H9 (cell line): ENCODE measurements at regions not wholly inside any gene's neighbourhood (a gene's known extent, or its start where the extent isn't known, plus 50 kb on each side); places are given as distances from the start of the nearest gene placed in this dataset.

ENCODE experiments used
- DNase-seq: peaks from one replicate; pipeline ENCODE4 v3.0.0-alpha.2; 2017
- H2AFZ ChIP-seq: one replicate; pipeline ENCODE4 v1.6.1; 2013; ENCODE audit warnings: mild to moderate bottlenecking, low read length, control low read depth, moderate library complexity
- H2AK5ac ChIP-seq: 2 replicates; pipeline ENCODE4 v1.6.1; 2013; ENCODE audit warnings: low read length, control low read depth, mixed read lengths; ENCODE audit not compliant: insufficient read length
- H2BK120ac ChIP-seq: one replicate; pipeline ENCODE4 v1.6.1; 2013; ENCODE audit warnings: low read depth, mild to moderate bottlenecking, low read length, control low read depth, inconsistent platforms; ENCODE audit not compliant: poor library complexity, severe bottlenecking
- H2BK12ac ChIP-seq: 2 replicates; pipeline ENCODE4 v1.6.1; 2013; ENCODE audit warnings: low read length, control low read depth, mixed read lengths, low read depth; ENCODE audit not compliant: insufficient read length
- H2BK15ac ChIP-seq: 2 replicates; pipeline ENCODE4 v1.6.1; 2013; ENCODE audit warnings: low read depth, low read length, control low read depth
- H2BK20ac ChIP-seq: one replicate; pipeline ENCODE4 v1.6.1; 2013; ENCODE audit warnings: low read depth, mild to moderate bottlenecking, low read length, control low read depth, inconsistent platforms; ENCODE audit not compliant: poor library complexity, severe bottlenecking
- H2BK5ac ChIP-seq: 2 replicates; pipeline ENCODE4 v1.6.1; 2013; ENCODE audit warnings: low read length, control low read depth, mixed read lengths; ENCODE audit not compliant: insufficient read length
- H3K14ac ChIP-seq: 2 replicates; pipeline ENCODE4 v1.6.1; 2013; ENCODE audit warnings: low read length, control low read depth; ENCODE audit not compliant: insufficient read depth
- H3K18ac ChIP-seq: 2 replicates; pipeline ENCODE4 v1.6.1; 2013; ENCODE audit warnings: low read depth, mild to moderate bottlenecking, mixed read lengths, low read length, control low read depth; ENCODE audit not compliant: insufficient read length
- H3K23ac ChIP-seq: 2 replicates; pipeline ENCODE4 v1.6.1; 2013; ENCODE audit warnings: low read length, control low read depth, mixed read lengths, low read depth; ENCODE audit not compliant: insufficient read length
- H3K23me2 ChIP-seq: 2 replicates; pipeline ENCODE4 v1.6.1; 2013; ENCODE audit warnings: low read depth, mild to moderate bottlenecking, mixed read lengths, low read length, control low read depth; ENCODE audit not compliant: insufficient read length, poor library complexity, severe bottlenecking
- H3K27ac ChIP-seq: 2 replicates; pipeline ENCODE4 v1.5.1; 2013; ENCODE audit warnings: low read length, control low read depth, mixed read lengths, low read depth; ENCODE audit not compliant: insufficient read length
- H3K27me3 ChIP-seq: 2 replicates; pipeline ENCODE4 v1.6.1; 2013; ENCODE audit warnings: low read length, control low read depth, inconsistent platforms; ENCODE audit not compliant: insufficient read depth
- H3K4ac ChIP-seq: 2 replicates; pipeline ENCODE4 v1.6.1; 2013; ENCODE audit warnings: low read depth, mild to moderate bottlenecking, control low read depth, inconsistent platforms, low read length, moderate library complexity
- H3K4me1 ChIP-seq: 2 replicates; pipeline ENCODE4 v1.6.1; 2013; ENCODE audit warnings: low read length, control low read depth, inconsistent platforms; ENCODE audit not compliant: insufficient read depth
- H3K4me2 ChIP-seq: 2 replicates; pipeline ENCODE4 v1.6.1; 2013; ENCODE audit warnings: low read length, control low read depth, mixed read lengths; ENCODE audit not compliant: insufficient read length, insufficient read depth
- H3K56ac ChIP-seq: 2 replicates; pipeline ENCODE4 v1.6.1; 2013; ENCODE audit warnings: low read depth, mild to moderate bottlenecking, mixed read lengths, low read length, control low read depth; ENCODE audit not compliant: insufficient read length
- H3K79me1 ChIP-seq: 2 replicates; pipeline ENCODE4 v1.6.1; 2013; ENCODE audit warnings: low read depth, mild to moderate bottlenecking, moderate library complexity, low read length, control low read depth, inconsistent platforms; ENCODE audit not compliant: insufficient read depth, poor library complexity, severe bottlenecking
- H3K79me2 ChIP-seq: 2 replicates; pipeline ENCODE4 v1.6.1; 2013; ENCODE audit warnings: low read length, control low read depth, inconsistent platforms; ENCODE audit not compliant: insufficient read depth
- H3K9ac ChIP-seq: 2 replicates; pipeline ENCODE4 v1.6.1; 2013; ENCODE audit warnings: low read length, control low read depth, mixed read lengths; ENCODE audit not compliant: insufficient read length; ENCODE audit errors: extremely low read depth
- H3K9me3 ChIP-seq: one replicate; pipeline ENCODE4 v1.6.1; 2013; ENCODE audit warnings: low read depth, low read length, inconsistent platforms; ENCODE audit not compliant: control insufficient read depth
- H3T11ph ChIP-seq: one replicate; pipeline ENCODE4 v1.6.1; 2013; ENCODE audit warnings: mild to moderate bottlenecking, low read length, control low read depth, inconsistent platforms
- H4K20me1 ChIP-seq: one replicate; pipeline ENCODE4 v1.6.1; 2013; ENCODE audit not compliant: control insufficient read depth, insufficient read length, insufficient read depth
- H4K5ac ChIP-seq: 2 replicates; pipeline ENCODE4 v1.6.1; 2013; ENCODE audit warnings: low read depth, mild to moderate bottlenecking, mixed read lengths, low read length, control low read depth; ENCODE audit not compliant: insufficient read length
- H4K8ac ChIP-seq: replicated peaks from 2 replicates; pipeline ENCODE4 v1.6.1; 2013; ENCODE audit warnings: low read length, control low read depth, mixed read lengths, low read depth; ENCODE audit not compliant: insufficient read length
- H4K91ac ChIP-seq: 2 replicates; pipeline ENCODE4 v1.6.1; 2013; ENCODE audit warnings: low read depth, mild to moderate bottlenecking, moderate library complexity, mixed read lengths, low read length, control low read depth; ENCODE audit not compliant: insufficient read length
- H3K27ac Mint-ChIP-seq, 3 experiments: 2 replicates in 2 of 3; 3 replicates in 1 of 3; pipeline ENCODE4 v1.8.0; 2020 to 2021; ENCODE audit warnings: mixed read lengths in 3 of 3, mild to moderate bottlenecking in 1 of 3, moderate library complexity in 1 of 3
- H3K27me3 Mint-ChIP-seq: 2 replicates; pipeline ENCODE4 v1.8.0; 2021; ENCODE audit warnings: low read depth, mild to moderate bottlenecking, moderate library complexity, mixed read lengths
- H3K36me3 Mint-ChIP-seq, 3 experiments: 2 replicates in 2 of 3; 3 replicates in 1 of 3; pipeline ENCODE4 v1.8.0; 2020 to 2021; ENCODE audit warnings: low read depth in 3 of 3, mixed read lengths in 3 of 3; ENCODE audit not compliant: insufficient read depth in 1 of 3
- H3K4me1 Mint-ChIP-seq, 2 experiments: 2 replicates each; pipeline ENCODE4 v1.8.0; 2020; ENCODE audit warnings: mixed read lengths in 2 of 2
- H3K4me3 Mint-ChIP-seq, 2 experiments: 2 replicates in 1 of 2; 3 replicates in 1 of 2; pipeline ENCODE4 v1.8.0; 2020 to 2021; ENCODE audit warnings: mild to moderate bottlenecking in 2 of 2, mixed read lengths in 2 of 2, moderate library complexity in 1 of 2
- H3K9me3 Mint-ChIP-seq, 2 experiments: 2 replicates in 1 of 2; 3 replicates in 1 of 2; pipeline ENCODE4 v1.8.0; 2020; ENCODE audit warnings: mild to moderate bottlenecking in 2 of 2, mixed read lengths in 2 of 2, moderate library complexity in 1 of 2
- CTCF ChIP-seq: fragments of 200-600 bp; sonication (generic); conservative IDR thresholded peaks from 3 replicates; pipeline ENCODE4 v1.8.0; 2021; ENCODE audit warnings: antibody characterized with exemption, mild to moderate bottlenecking
- WGBS: extraction: QIAGEN DNeasy Blood & Tissue Kit; methylation state at CpG from one replicate; pipeline ENCODE4 v1.1.7; 2013; ENCODE audit warnings: missing lambda C conversion rate, low lambda C conversion rate, mixed read lengths; ENCODE audit not compliant: insufficient read length; ENCODE audit errors: extremely low coverage; 5-methylcytosine and 5-hydroxymethylcytosine counted together

DNA sequence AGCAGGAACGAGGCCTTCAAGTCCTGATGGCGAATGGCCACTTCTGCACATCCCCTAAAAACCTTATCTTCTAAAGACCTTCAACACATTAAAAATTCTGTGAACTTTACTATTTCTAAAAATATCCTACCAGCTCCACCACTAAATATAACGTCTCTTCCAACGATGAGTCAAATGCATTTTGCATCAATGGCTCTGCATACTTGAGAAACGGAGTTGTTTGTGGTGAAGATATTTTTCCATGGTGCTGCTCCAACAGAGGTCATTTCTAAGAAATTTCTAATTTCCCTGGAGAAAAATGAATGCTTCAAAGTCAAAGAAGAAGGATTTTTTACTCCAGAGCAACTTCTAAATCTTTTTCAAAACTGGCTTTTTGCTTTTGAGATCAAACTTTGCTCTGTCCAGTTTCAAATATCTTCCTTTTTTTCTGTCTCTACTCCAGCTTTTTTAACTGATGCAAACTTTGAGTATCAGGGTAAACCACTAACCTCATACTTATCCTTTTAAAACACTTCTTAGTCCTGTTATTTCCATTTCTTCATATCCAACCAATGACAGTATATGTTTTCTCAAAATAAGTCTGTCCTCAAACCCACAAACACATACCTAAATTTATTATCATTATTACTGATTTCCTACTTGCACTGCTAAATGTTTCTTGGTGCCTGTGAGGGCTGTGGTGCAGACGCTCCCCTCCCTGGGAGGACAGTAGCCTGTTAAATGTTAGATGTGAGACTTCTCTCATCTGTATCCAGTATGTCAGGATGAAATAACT lies 258.1 kb downstream of the KLF6 start:
- Mint-ChIP-seq H3K9me3 (no peaks in the 10 kb centered on the region; a peak in 1 of 5 replicates), H3K4me3 (no peak overlapping the region), H3K27ac (no peak overlapping the region), H3K4me1 (0 out of 4 replicates have a peak, but pooled peaks cover 0 to 3% of the 10 kb centered on the region in 2 experiments), H3K27me3 (no peaks in the 10 kb centered on the region), H3K36me3 (no peaks in the 10 kb centered on the region; a peak in 1 of 7 replicates)
- no peak overlapping the region for H3K4ac ChIP-seq
- no peak overlapping the region for H3K23ac ChIP-seq
- H3K9me3 ChIP-seq, result no peaks in the 10 kb centered on the region
- TF ChIP-seq CTCF, result no peak
- H3K14ac ChIP-seq, result no peak overlapping the region
- H3K27me3 ChIP-seq, result no peaks in the 10 kb centered on the region
- no peak overlapping the region for H3K9ac ChIP-seq
- no peak overlapping the region for H2BK20ac ChIP-seq
- H3T11ph ChIP-seq, result no peak overlapping the region
- no peak overlapping the region for H2BK12ac ChIP-seq
- no peak overlapping the region for H3K18ac ChIP-seq
- H2BK15ac ChIP-seq, result no peak overlapping the region
- no peak overlapping the region for H3K56ac ChIP-seq
- H4K20me1 ChIP-seq, result no peaks in the 10 kb centered on the region
- no peaks in the 10 kb centered on the region for H3K79me2 ChIP-seq
- H2AFZ ChIP-seq, result no peak overlapping the region
- no peak overlapping the region for H3K4me2 ChIP-seq
- H4K8ac ChIP-seq, result no peak overlapping the region
- no peak overlapping the region for H4K5ac ChIP-seq
- WGBS, result no CpG with 5 or more reads among the region's 6 CpGs
- peaks cover 3% of the 10 kb centered on the region for H3K23me2 ChIP-seq
- H3K79me1 ChIP-seq, result no peaks in the 10 kb centered on the region
- no peak overlapping the region for H4K91ac ChIP-seq
- H2AK5ac ChIP-seq, result no peak overlapping the region
- H2BK5ac ChIP-seq, result no peak overlapping the region
- DNase-seq, result no peak
- no peak overlapping the region for H3K27ac ChIP-seq
- no peaks in the 10 kb centered on the region for H3K4me1 ChIP-seq
- H2BK120ac ChIP-seq, result no peak overlapping the region
